ENCODE measurements at regions not wholly inside any gene's neighbourhood (a gene's known extent, or its start where the extent isn't known, plus 50 kb on each side); places are given as distances from the start of the nearest gene placed in this dataset.
"Not testable (repeated sequence)": the region's sequence is repeated elsewhere in the genome, so short reads cannot be mapped to it uniquely, and the experiment has no call there.

DNA sequence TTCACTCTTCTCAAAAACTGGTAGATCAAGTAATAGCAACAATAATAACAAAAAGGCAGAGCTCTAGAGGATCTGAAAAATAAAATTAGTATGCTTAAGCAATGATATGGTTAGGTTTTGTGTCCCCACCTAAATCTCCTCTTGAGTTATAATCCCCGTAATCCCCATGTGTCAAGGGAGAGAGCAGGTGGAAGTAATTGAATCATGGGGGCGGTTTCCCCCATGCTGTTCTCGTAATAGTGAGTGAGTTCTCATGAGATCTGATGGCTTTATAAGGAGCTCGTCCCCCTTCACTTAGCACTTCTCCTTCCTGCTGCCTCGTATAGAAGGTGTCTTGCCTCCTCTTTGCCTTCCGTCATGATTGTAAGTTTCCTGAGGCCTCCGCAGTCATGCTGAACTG, 60.2 kb upstream of the ABHD2 start:
- Histone ChIP-seq H3K9me2 (replicated peaks; ENCODE audit: insufficient read depth, low read length) (no peaks in the 10 kb centered on the region), H3K27me3 (ENCODE audit: low read length) (no peaks in the 10 kb centered on the region; the same call in 1 of the 2 replicates), H3F3A (ENCODE audit: insufficient read depth) (no peaks in the 10 kb centered on the region), H3K27ac (ENCODE audit: low read depth, low read length) (no peak overlapping the region), H3K9ac (ENCODE audit: low read length) (no peak overlapping the region), H4K20me1 (ENCODE audit: low read depth, low read length) (no peaks in the 10 kb centered on the region), H3K79me2 (ENCODE audit: insufficient read depth, low read length) (no peaks in the 10 kb centered on the region), H3K36me3 (ENCODE audit: low read length) (no peaks in the 10 kb centered on the region), H3K4me2 (ENCODE audit: low read depth, low read length, poor library complexity, severe bottlenecking) (no peak overlapping the region), H2AFZ (ENCODE audit: low read depth, low read length, severe bottlenecking) (no peak overlapping the region), H3K4me3 (ENCODE audit: insufficient read depth, low read length, poor library complexity, severe bottlenecking) (no peak overlapping the region), H3K9me3 (ENCODE audit: insufficient read depth, low read length) (no peaks in the 10 kb centered on the region)
- no peak for TF ChIP-seq EZH2phosphoT487 (conservative IDR thresholded peaks at IDR 0.05; ENCODE audit: low read length)
- TF ChIP-seq, protein P1, sequence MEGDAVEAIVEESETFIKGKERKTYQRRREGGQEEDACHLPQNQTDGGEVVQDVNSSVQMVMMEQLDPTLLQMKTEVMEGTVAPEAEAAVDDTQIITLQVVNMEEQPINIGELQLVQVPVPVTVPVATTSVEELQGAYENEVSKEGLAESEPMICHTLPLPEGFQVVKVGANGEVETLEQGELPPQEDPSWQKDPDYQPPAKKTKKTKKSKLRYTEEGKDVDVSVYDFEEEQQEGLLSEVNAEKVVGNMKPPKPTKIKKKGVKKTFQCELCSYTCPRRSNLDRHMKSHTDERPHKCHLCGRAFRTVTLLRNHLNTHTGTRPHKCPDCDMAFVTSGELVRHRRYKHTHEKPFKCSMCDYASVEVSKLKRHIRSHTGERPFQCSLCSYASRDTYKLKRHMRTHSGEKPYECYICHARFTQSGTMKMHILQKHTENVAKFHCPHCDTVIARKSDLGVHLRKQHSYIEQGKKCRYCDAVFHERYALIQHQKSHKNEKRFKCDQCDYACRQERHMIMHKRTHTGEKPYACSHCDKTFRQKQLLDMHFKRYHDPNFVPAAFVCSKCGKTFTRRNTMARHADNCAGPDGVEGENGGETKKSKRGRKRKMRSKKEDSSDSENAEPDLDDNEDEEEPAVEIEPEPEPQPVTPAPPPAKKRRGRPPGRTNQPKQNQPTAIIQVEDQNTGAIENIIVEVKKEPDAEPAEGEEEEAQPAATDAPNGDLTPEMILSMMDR (IDR thresholded peaks at IDR 0.05; ENCODE audit: insufficient read depth, low read length, poor library complexity, severe bottlenecking): no peak

GRCh38 chr15:89030311-89030710, 57.9 kb upstream of the ABHD2 start:
- Histone ChIP-seq H3K9me2 (replicated peaks; ENCODE audit: insufficient read depth, low read length) (no peaks in the 10 kb centered on the region), H4K20me1 (ENCODE audit: low read depth, low read length) (no peaks in the 10 kb centered on the region), H2AFZ (ENCODE audit: low read depth, low read length, severe bottlenecking) (no peak overlapping the region), H3F3A (ENCODE audit: insufficient read depth) (no peaks in the 10 kb centered on the region), H3K9ac (ENCODE audit: low read length) (no peak overlapping the region), H3K27me3 (ENCODE audit: low read length) (no peaks in the 10 kb centered on the region; the same call in 1 of the 2 replicates), H3K36me3 (ENCODE audit: low read length) (no peaks in the 10 kb centered on the region), H3K4me2 (ENCODE audit: low read depth, low read length, poor library complexity, severe bottlenecking) (no peak overlapping the region), H3K27ac (ENCODE audit: low read depth, low read length) (no peak overlapping the region), H3K79me2 (ENCODE audit: insufficient read depth, low read length) (no peaks in the 10 kb centered on the region), H3K9me3 (ENCODE audit: insufficient read depth, low read length) (no peaks in the 10 kb centered on the region), H3K4me3 (ENCODE audit: insufficient read depth, low read length, poor library complexity, severe bottlenecking) (no peak overlapping the region)
- TF ChIP-seq EZH2phosphoT487 (conservative IDR thresholded peaks at IDR 0.05; ENCODE audit: low read length): no peak
- TF ChIP-seq, protein P1 (IDR thresholded peaks at IDR 0.05; ENCODE audit: insufficient read depth, low read length, poor library complexity, severe bottlenecking): no peak

GRCh38 chr15:89031637-89032285, 56.5 kb upstream of the ABHD2 start:
- not testable (repeated sequence) for H3K27me3 ChIP-seq (ENCODE audit: low read length); H3K27ac ChIP-seq (ENCODE audit: low read depth, low read length); H3F3A ChIP-seq (ENCODE audit: insufficient read depth); H3K9me2 ChIP-seq (replicated peaks; ENCODE audit: insufficient read depth, low read length); H3K79me2 ChIP-seq (ENCODE audit: insufficient read depth, low read length); H3K4me2 ChIP-seq (ENCODE audit: low read depth, low read length, poor library complexity, severe bottlenecking); H3K36me3 ChIP-seq (ENCODE audit: low read length); H3K4me3 ChIP-seq (ENCODE audit: insufficient read depth, low read length, poor library complexity, severe bottlenecking); H2AFZ ChIP-seq (ENCODE audit: low read depth, low read length, severe bottlenecking); H3K9ac ChIP-seq (ENCODE audit: low read length); H4K20me1 ChIP-seq (ENCODE audit: low read depth, low read length); H3K9me3 ChIP-seq (ENCODE audit: insufficient read depth, low read length)

DNA sequence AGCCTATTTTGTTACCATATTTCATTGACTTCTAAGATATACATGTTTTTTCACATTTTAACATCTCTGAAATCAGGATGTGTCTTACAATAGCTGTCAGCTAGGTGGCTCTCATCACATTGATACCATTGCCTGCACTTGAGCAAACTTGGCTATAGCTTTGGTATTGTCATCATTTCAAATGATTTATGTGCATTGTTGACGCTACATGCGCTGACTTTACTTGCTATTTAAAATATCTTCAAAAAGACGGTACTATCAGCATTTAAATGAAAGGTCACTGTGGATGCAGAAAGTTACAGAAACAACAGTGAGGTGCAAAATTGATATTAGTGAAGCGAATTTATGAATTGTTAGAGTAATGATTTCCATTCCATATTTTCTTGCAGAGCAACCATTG, 54.0 kb upstream of the ABHD2 start:
- TF ChIP-seq, protein P1 (IDR thresholded peaks at IDR 0.05; ENCODE audit: insufficient read depth, low read length, poor library complexity, severe bottlenecking): no peak
- TF ChIP-seq EZH2phosphoT487 (conservative IDR thresholded peaks at IDR 0.05; ENCODE audit: low read length): no peak
- Histone ChIP-seq H4K20me1 (ENCODE audit: low read depth, low read length) (no peaks in the 10 kb centered on the region), H2AFZ (ENCODE audit: low read depth, low read length, severe bottlenecking) (no peak overlapping the region)

More for the DNA sequence above, 54.0 kb upstream of the ABHD2 start:
- H3K9me3 ChIP-seq (ENCODE audit: insufficient read depth, low read length): no peaks in the 10 kb centered on the region
- H3K36me3 ChIP-seq (ENCODE audit: low read length): no peaks in the 10 kb centered on the region
- H3K79me2 ChIP-seq (ENCODE audit: insufficient read depth, low read length): no peaks in the 10 kb centered on the region
- H3K27ac ChIP-seq (ENCODE audit: low read depth, low read length): no peak overlapping the region
- no peak overlapping the region for H3K4me3 ChIP-seq (ENCODE audit: insufficient read depth, low read length, poor library complexity, severe bottlenecking)
- H3K4me2 ChIP-seq (ENCODE audit: low read depth, low read length, poor library complexity, severe bottlenecking): no peak overlapping the region
- H3K27me3 ChIP-seq (ENCODE audit: low read length): no peaks in the 10 kb centered on the region; the same call in none of the 2 replicates
- H3K9ac ChIP-seq (ENCODE audit: low read length): no peak overlapping the region
- H3K9me2 ChIP-seq (replicated peaks; ENCODE audit: insufficient read depth, low read length): no peaks in the 10 kb centered on the region
- H3F3A ChIP-seq (ENCODE audit: insufficient read depth): no peaks in the 10 kb centered on the region
